ENCODE measurements at regions not wholly inside any gene's neighbourhood (a gene's known extent, or its start where the extent isn't known, plus 50 kb on each side); places are given as distances from the start of the nearest gene placed in this dataset.
"Not testable (repeated sequence)": the region's sequence is repeated elsewhere in the genome, so short reads cannot be mapped to it uniquely, and the experiment has no call there.

GRCh38 chr11:128153697-128154048, 433.7 kb downstream of the ETS1 start:
- DNase-seq = no peak

DNA sequence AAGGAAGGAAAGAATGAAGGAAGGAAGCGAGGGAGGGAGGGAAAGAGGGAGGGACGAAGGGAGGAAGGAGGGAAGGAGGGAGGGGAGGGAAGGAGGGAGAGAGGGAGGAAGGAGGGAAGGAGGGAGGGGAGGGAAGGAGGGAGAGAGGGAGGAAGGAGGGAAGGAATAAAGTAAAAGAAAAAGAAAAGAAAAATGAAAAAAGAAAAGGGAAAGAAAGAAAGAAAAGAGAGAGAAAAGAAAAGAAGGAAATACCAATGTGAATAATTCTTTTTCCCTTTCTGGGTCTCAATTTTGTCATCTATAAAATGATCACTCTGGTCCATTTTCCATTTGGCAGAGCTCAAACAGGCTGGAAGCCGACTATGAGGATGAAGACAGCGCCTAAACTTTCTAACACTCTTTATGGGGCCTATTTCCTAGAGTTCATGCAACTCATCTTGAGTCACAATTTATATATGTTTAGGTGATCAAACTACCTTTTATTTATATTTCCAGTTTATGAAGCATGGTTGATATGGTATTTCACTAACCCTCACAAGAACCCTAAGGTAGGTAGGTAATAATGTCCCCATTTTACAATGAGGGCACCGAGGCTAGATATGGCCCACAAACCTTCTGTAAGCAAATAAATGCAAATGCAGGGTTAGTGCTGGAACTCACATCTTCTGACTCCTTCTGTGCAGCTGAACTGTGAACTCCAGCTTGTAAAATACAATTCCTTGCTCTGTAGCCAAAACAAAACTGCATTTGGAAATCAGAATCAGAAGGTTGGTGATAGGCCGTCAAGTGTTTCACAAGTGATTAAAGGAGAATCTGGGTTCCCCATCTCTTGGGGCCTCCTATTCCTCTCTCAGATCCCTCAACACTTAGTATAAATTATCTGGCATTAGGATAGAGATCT, 434.3 kb downstream of the ETS1 start:
- DNase-seq = no peak

DNA sequence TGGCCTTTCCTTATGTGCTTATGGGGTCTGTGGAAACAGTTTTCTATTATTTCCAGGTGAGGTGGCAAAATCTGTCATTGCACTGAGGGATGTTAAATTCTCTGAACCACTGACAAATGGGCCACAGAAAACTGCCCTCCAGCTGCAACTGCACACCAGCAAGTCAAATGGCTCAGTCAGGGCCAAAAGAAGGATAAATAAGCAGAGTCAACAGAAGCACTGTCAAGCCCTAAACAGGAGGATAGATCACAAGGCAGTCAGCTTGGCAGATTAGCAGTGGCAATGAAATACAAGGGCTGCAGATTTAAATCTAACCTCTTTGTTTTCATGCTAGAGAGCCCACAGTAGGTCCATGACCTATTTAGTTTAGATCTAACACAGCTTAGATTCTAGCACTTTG, 435.6 kb downstream of the ETS1 start:
- DNase-seq = no peak

GRCh38 chr11:128151338-128151737, 436.0 kb downstream of the ETS1 start:
- DNase-seq = no peak

DNA sequence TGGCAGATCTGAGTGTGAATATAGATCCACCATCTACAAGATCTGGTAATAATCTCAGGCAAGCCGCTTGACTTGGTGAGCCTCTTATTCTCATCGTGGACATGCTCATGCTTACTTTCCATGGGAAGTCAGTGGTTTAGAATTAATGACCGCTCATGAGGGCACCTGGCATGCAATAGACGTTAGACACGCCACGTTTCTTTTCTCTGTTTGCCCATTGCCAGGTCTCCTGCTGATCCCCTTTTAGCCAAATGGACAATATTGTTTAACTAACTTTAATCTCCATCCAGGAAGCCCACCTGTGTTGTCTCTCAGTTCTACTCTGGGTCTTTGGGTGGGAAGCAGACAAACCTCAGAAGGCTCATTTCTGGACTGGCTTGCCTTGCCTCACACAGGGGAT, 439.1 kb downstream of the ETS1 start:
- DNase-seq = no peak

GRCh38 chr11:128146926-128147605, 440.3 kb downstream of the ETS1 start:
- no peak for DNase-seq

DNA sequence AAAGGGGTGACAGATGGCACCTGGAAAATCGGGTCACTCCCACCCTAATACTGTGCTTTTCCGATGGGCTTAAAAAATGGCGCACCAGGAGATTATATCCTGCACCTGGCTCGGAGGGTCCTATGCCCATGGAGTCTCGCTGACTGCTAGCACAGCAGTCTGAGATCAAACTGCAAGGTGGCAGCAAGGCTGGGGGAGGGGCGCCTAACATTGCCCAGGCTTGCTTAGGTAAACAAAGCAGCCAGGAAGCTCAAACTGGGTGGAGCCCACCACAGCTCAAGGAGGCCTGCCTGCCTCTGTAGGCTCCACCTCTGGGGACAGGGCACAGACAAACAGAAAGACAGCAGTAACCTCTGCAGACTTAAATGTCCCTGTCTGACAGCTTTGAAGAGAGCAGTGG, 447.1 kb downstream of the ETS1 start:
- DNase-seq = not testable (repeated sequence)

DNA sequence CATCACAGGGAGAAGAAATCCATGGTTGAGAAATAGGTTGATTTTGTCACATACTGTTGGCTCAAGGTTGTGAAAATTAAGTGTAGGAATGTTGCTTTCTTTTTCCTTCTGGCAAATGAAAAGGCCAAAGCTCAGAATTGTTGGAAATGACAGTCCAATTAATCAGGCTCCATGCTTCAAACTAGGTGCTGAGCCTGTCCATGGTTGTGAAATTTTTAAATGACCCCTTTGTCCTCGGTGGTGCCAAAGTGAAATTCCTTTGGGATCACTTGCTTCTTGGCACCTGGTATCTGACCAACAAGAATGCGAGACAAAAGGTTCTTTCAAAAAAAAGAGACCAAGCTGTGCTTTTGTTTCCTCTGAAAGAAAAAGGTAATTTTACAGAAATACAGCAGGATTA, 451.9 kb downstream of the ETS1 start:
- peak; percentile 27 for DNase-seq

- DNase-seq = peak; percentile 10
Observed at GRCh38 chr11:128133501-128133900, 453.9 kb downstream of the ETS1 start.

- no peak for DNase-seq
Observed at GRCh38 chr11:128130052-128130451, 457.3 kb downstream of the ETS1 start.

DNA sequence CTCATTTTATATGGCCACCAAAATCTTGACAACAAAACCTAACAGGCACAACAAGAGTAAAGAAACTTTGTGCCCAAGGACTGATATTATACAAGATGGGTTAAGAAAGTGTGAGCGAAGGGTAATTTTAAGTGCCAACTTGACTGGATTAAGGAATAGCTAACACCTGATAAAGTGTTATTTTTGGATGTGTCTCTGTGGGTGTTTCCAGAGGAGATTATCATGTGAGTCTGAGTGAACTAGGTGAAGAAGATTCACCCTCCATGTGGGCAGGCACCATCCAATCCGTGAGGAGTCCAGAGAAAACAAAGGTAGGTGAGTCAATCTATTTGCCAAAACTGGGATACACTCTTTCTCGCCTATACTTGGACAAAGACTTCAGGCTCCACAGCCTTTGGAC, 461.6 kb downstream of the ETS1 start:
- no peak for DNase-seq

GRCh38 chr11:128116885-128117284, 470.5 kb downstream of the ETS1 start:
- DNase-seq = peak; percentile 58

- no peak for DNase-seq
Observed at GRCh38 chr11:128116447-128116846, 470.9 kb downstream of the ETS1 start.

DNA sequence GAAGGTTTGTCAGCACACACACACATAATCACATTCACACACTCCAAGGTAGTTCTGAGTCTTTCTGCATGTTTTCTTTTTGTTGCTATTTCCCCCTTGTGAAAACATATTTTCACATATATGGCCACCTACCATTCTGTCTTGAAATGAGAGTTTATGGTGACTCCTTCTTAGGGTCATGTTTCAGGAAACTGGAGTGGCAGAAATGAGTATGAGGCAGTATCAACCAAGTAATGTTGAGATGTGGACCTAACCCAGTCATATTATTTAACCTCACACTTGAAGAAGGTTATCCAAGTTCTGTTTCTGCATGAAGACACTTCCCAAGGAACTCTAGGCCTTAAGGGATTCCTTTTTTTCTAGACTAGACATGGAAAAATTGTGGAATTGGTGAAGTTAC, 481.4 kb downstream of the ETS1 start:
- DNase-seq = no peak

GRCh38 chr11:128105511-128105910, 481.8 kb downstream of the ETS1 start:
- no peak for DNase-seq

- DNase-seq = no peak
Observed at GRCh38 chr11:128103278-128103873, 484.0 kb downstream of the ETS1 start.

DNA sequence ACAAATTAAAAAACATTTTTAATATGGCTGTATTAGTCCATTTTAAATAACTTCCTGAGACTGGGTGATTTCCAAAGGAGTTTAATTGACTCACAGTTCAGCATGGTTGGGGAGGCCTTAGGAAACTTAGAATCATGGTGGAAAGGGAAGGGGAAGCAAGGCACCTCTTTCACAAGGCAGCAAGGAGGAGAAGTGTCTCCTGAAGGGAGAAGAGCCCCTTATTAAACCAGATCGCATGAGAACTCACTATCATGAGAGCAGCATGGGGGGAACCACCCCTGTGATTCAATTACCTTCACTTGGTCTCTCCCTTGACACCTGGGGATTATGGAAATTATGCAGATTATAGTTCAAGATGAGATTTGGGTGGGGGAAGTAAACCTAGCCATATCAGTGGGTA, 488.6 kb downstream of the ETS1 start:
- no peak for DNase-seq

DNA sequence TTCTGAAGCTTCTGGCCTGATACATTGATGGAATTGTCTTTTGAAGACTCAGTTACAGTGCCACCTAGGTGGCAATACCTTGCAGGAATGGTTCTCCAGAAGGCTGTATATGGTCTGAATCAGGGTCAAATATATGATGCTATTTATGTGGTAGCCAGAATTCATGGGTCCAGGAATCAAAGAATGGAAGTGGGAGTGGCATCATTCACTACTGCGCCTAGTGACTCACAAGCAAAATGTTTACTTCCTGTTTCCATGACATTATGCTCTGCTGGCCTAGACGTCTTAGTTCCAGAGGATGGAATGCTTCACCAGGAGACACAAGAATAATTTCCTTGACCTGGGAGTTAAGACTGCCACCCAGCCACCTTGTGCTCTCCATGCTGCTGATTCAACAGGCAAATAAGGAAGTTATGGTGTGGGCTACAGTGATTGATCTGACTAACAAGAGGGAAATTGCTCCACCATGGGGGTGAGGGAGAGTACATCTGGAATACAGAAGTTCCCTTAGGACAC, 491.8 kb downstream of the ETS1 start:
- DNase-seq = peak; percentile 71

DNA sequence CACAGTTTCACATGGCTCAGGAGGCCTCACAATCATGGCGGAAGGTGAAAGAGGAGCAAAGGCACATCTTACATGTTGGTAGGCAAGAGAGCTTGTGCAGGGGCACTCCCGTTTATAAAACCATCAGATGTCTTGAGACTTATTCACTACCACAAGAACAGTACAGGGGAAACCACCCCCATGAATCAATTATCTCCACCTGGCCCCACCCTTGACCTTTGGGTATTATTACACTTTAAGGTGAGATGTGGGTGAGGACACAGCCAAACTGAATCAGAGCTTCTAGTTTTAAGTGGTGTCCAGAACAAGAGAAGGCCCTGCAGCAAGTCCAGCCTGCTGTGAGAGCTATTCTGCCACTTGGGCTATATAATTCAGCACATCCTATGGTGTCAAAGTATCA, 493.7 kb downstream of the ETS1 start:
- DNase-seq = no peak

DNA sequence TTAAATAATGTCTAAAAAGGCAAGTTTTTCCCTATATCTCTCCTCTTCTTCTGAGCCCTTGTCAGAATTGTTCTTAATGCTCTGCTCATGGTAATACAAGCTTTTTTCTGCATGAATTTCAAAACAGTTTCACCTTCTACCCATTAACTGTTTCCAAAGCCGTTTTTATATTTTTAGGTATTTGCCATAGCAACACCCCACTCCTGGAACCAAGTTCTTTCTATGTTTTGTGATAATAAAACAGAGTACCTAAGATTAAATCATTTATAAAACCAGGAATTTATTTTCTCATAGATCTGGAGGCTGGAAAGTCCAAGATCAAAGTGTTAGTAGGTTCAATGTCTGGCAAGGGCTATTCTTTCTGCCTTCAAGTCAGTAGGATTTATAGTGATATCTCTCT, 497.4 kb downstream of the ETS1 start:
- DNase-seq = no peak

DNA sequence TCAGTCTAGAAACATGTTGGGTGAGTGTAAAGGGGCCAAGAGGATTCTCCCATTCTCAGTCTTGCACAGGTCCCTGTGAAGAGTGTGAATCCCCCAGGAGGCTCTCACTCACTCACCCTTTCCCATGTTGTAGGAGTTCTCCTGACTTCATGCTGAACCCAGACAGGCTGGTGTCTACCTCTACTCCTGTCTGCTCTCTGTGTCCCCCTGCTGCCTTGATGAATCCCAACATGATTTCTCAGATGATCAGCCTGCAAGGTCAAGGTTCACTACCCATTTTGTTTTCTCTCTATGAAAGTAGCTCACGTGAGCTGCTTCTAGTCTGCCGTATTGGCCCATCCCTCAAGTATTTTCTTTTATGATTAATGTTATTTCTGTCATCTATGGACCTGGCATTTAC, 500.6 kb downstream of the ETS1 start:
- no peak for DNase-seq

DNA sequence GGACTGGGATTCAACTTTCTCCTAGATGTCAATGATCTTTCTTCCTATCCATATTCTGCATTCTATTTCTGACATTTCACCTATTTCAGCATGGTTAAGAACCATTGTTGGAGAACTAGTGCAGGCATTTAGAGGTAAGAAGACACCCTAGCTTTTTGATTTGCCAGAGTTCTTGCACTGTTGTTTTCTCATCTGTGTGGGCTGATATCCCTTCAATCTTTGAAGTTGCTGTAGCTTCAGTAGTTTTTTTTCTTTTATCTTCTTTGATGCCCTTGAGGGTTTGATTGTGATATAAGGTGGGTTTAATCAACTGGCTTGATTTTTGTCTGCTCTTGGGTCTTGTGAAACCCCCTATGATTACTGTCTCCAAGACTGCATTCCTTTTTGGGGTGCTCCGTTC, 502.1 kb downstream of the ETS1 start:
- DNase-seq = no peak

- DNase-seq = no peak
Observed at GRCh38 chr11:128082574-128082973, 504.8 kb downstream of the ETS1 start.

- peak; percentile 29 for DNase-seq
Observed at GRCh38 chr11:128069665-128070064, 517.7 kb downstream of the ETS1 start.
